ENCODE measurements at regions not wholly inside any gene's neighbourhood (a gene's known extent, or its start where the extent isn't known, plus 50 kb on each side); places are given as distances from the start of the nearest gene placed in this dataset.
A peak's percentile ranks its signal among the peaks of the same experiment; 100 is the strongest.

GRCh38 chr12:124623344-124624035 lies 56.1 kb upstream of the NCOR2 start:
- H4K20me1 ChIP-seq (ENCODE audit: insufficient read depth) = no peaks in the 10 kb centered on the region
- TF ChIP-seq CTCF (conservative IDR thresholded peaks at IDR 0.05) (no peak), EZH2 (IDR thresholded peaks at IDR 0.05; ENCODE audit: low read depth) (no peak)
- H3K4me2 ChIP-seq = peak overlapping the region; percentile 73
- POLR2A ChIA-PET (ENCODE audit: unreplicated experiment) = no interaction called here
- peaks cover 59% of the 10 kb centered on the region for H3K4me1 ChIP-seq (replicated peaks; ENCODE audit: insufficient read depth)
- CTCF ChIA-PET = no interaction called here
- H3F3A ChIP-seq (ENCODE audit: insufficient read depth, low read depth) = peaks cover 34% of the 10 kb centered on the region; the same call in 1 of the 2 replicates
- intact Hi-C loops (cut with micrococcal nuclease; ENCODE audit: unreplicated experiment) = no loop called here
- no peaks in the 10 kb centered on the region for H3K36me3 ChIP-seq (ENCODE audit: low read depth)
- no peaks in the 10 kb centered on the region for H3K27me3 ChIP-seq (ENCODE audit: insufficient read depth, low read depth)
- no peak overlapping the region for H2AFZ ChIP-seq
- H3K9me3 ChIP-seq (ENCODE audit: insufficient read depth, low read depth) = no peaks in the 10 kb centered on the region
- no peaks in the 10 kb centered on the region for H3K9me2 ChIP-seq (ENCODE audit: insufficient read depth)
- H3K79me2 ChIP-seq (ENCODE audit: low read depth) = no peaks in the 10 kb centered on the region
- no peak overlapping the region for H3K4me3 ChIP-seq
- no TSS peak for BruUV-seq (replicated peaks)
- peak overlapping the region; percentile 19; the same call in 1 of the 2 replicates for H3K27ac ChIP-seq
- DNase-seq = peak in 1 of 2 experiments; percentile 49

GRCh38 chr12:124622764-124623163 lies 55.4 kb upstream of the NCOR2 start:
- ChIA-PET CTCF (no interaction called here), POLR2A (ENCODE audit: unreplicated experiment) (interaction anchor here (0.6 kb wide), 1 partner anchor 123 kb away, joined by 3 read pairs; no protein-coding TSS in a partner anchor)
- no peaks in the 10 kb centered on the region for H3K9me2 ChIP-seq (ENCODE audit: insufficient read depth)

GRCh38 chr12:124622331-124622730 lies 54.9 kb upstream of the NCOR2 start:
- H3F3A ChIP-seq (ENCODE audit: insufficient read depth, low read depth) = peaks cover 36% of the 10 kb centered on the region; the same call in 1 of the 2 replicates
- BruUV-seq (replicated peaks) = no TSS peak
- ChIA-PET POLR2A (ENCODE audit: unreplicated experiment) (interaction anchor here (0.6 kb wide), 1 partner anchor 124 kb away, joined by 3 read pairs; no protein-coding TSS in a partner anchor), CTCF (no interaction called here)
- H3K27me3 ChIP-seq (ENCODE audit: insufficient read depth, low read depth) = no peaks in the 10 kb centered on the region
- no peak overlapping the region for H2AFZ ChIP-seq
- no peaks in the 10 kb centered on the region for H3K79me2 ChIP-seq (ENCODE audit: low read depth)
- intact Hi-C loops (cut with micrococcal nuclease; ENCODE audit: unreplicated experiment) = no loop called here
- H3K9me3 ChIP-seq (ENCODE audit: insufficient read depth, low read depth) = no peaks in the 10 kb centered on the region
- H3K4me3 ChIP-seq = no peak overlapping the region
- no peak overlapping the region for H3K4me2 ChIP-seq
- no peak overlapping the region for H3K27ac ChIP-seq
- no peaks in the 10 kb centered on the region for H3K36me3 ChIP-seq (ENCODE audit: low read depth)
- TF ChIP-seq EZH2 (IDR thresholded peaks at IDR 0.05; ENCODE audit: low read depth) (no peak), CTCF (conservative IDR thresholded peaks at IDR 0.05) (no peak)
- H3K9me2 ChIP-seq (ENCODE audit: insufficient read depth) = no peaks in the 10 kb centered on the region
- no peak for DNase-seq
- peaks cover 56% of the 10 kb centered on the region for H3K4me1 ChIP-seq (replicated peaks; ENCODE audit: insufficient read depth)
- no peaks in the 10 kb centered on the region for H4K20me1 ChIP-seq (ENCODE audit: insufficient read depth)

More at GRCh38 chr12:124622764-124623163, 55.4 kb upstream of the NCOR2 start:
- no peaks in the 10 kb centered on the region for H3K9me3 ChIP-seq (ENCODE audit: insufficient read depth, low read depth)
- H3F3A ChIP-seq (ENCODE audit: insufficient read depth, low read depth) = peaks cover 36% of the 10 kb centered on the region; the same call in 1 of the 2 replicates
- H3K27me3 ChIP-seq (ENCODE audit: insufficient read depth, low read depth) = no peaks in the 10 kb centered on the region
- H4K20me1 ChIP-seq (ENCODE audit: insufficient read depth) = no peaks in the 10 kb centered on the region
- no peak overlapping the region for H3K4me3 ChIP-seq
- no peak for DNase-seq
- no TSS peak for BruUV-seq (replicated peaks)
- no peaks in the 10 kb centered on the region for H3K79me2 ChIP-seq (ENCODE audit: low read depth)
- no peak for TF ChIP-seq EZH2 (IDR thresholded peaks at IDR 0.05; ENCODE audit: low read depth)
- TF ChIP-seq CTCF (conservative IDR thresholded peaks at IDR 0.05) = no peak
- 0 out of 2 replicates have a peak overlapping the region, but pooled peaks have one; percentile 19 for H3K27ac ChIP-seq
- intact Hi-C loops (cut with micrococcal nuclease; ENCODE audit: unreplicated experiment) = no loop called here
- H3K4me2 ChIP-seq = peak overlapping the region; percentile 73; the same call in 1 of the 2 replicates
- H3K4me1 ChIP-seq (replicated peaks; ENCODE audit: insufficient read depth) = peaks cover 61% of the 10 kb centered on the region
- H2AFZ ChIP-seq = no peak overlapping the region
- H3K36me3 ChIP-seq (ENCODE audit: low read depth) = no peaks in the 10 kb centered on the region
